WTC11 (cell line): ENCODE measurements at regions not wholly inside any gene's neighbourhood (a gene's known extent, or its start where the extent isn't known, plus 50 kb on each side); places are given as distances from the start of the nearest gene placed in this dataset.
"Not testable (repeated sequence)": the region's sequence is repeated elsewhere in the genome, so short reads cannot be mapped to it uniquely, and the experiment has no call there.

Experiments used
- ATAC-seq: fragments of 200-7000 bp; cut with Tn5 transposase; 2 replicates; pipeline ENCODE4 v1.10.0; 2021; ENCODE audit warnings: mild to moderate bottlenecking, moderate library complexity
- CTCF ChIA-PET: fragments of 300-600 bp; sonication (Branson Sonifier 250); formaldehyde crosslinking; loops from one replicate; lab custom pipeline; 2021; ENCODE audit warnings: antibody characterized with exemption; lab: Charles Lee
- POLR2A ChIA-PET: fragments of 350-600 bp; sonication (Branson Sonifier 250); formaldehyde crosslinking; loops from one replicate; lab custom pipeline; 2021; ENCODE audit warnings: antibody characterized with exemption; lab: Charles Lee
- DNase-seq: peaks from one replicate; pipeline ENCODE4 v3.0.0; 2021; ENCODE audit warnings: low spot score
- H3K27ac Mint-ChIP-seq: 2 replicates; pipeline ENCODE4 v1.8.0; 2021; ENCODE audit warnings: mixed read lengths
- H3K27me3 Mint-ChIP-seq: 2 replicates; pipeline ENCODE4 v1.8.0; 2021; ENCODE audit warnings: low read depth, mild to moderate bottlenecking, moderate library complexity, mixed read lengths
- H3K36me3 Mint-ChIP-seq: 2 replicates; pipeline ENCODE4 v1.8.0; 2021; ENCODE audit warnings: mixed read lengths
- H3K4me1 Mint-ChIP-seq: 2 replicates; pipeline ENCODE4 v1.8.0; 2022; ENCODE audit warnings: mixed read lengths
- H3K4me3 Mint-ChIP-seq: 2 replicates; pipeline ENCODE4 v1.8.0; 2021; ENCODE audit warnings: mild to moderate bottlenecking, moderate library complexity, mixed read lengths
- H3K9me3 Mint-ChIP-seq: 2 replicates; pipeline ENCODE4 v1.8.0; 2021; ENCODE audit warnings: mixed read lengths
- ATF3 ChIP-seq: sonication (generic); formaldehyde crosslinking; conservative IDR thresholded peaks from 2 replicates; pipeline ENCODE4 v1.8.1; 2022; ENCODE audit warnings: mild to moderate bottlenecking, missing genetic modification reagents
- E2F1 ChIP-seq: sonication (generic); formaldehyde crosslinking; IDR thresholded peaks from 2 replicates; pipeline ENCODE4 v1.8.0; 2022; ENCODE audit warnings: mild to moderate bottlenecking, missing genetic modification reagents
- FOXJ3 ChIP-seq: sonication (generic); formaldehyde crosslinking; IDR thresholded peaks from 2 replicates; pipeline ENCODE4 v1.9.0; 2021; ENCODE audit warnings: missing genetic modification reagents, mild to moderate bottlenecking, borderline replicate concordance
- FOXP1 ChIP-seq: sonication (generic); formaldehyde crosslinking; IDR thresholded peaks from 2 replicates; pipeline ENCODE4 v1.8.0; 2022; ENCODE audit warnings: missing genetic modification reagents, mild to moderate bottlenecking, moderate library complexity, borderline replicate concordance
- HMGXB4 ChIP-seq: sonication (generic); formaldehyde crosslinking; IDR thresholded peaks from 2 replicates; pipeline ENCODE4 v1.8.1; 2023; ENCODE audit warnings: mild to moderate bottlenecking, moderate library complexity, missing genetic modification reagents
- IRF1 ChIP-seq: sonication (generic); formaldehyde crosslinking; IDR thresholded peaks from 2 replicates; pipeline ENCODE4 v1.8.0; 2023; ENCODE audit warnings: missing genetic modification reagents
- IRF2 ChIP-seq: sonication (generic); formaldehyde crosslinking; IDR thresholded peaks from 2 replicates; pipeline ENCODE4 v1.8.0; 2022; ENCODE audit warnings: low read depth, missing genetic modification reagents, borderline replicate concordance
- JUN ChIP-seq: sonication (generic); formaldehyde crosslinking; IDR thresholded peaks from 2 replicates; pipeline ENCODE4 v1.8.0; 2023; ENCODE audit warnings: mild to moderate bottlenecking, missing genetic modification reagents
- MAX ChIP-seq: sonication (generic); formaldehyde crosslinking; IDR thresholded peaks from 2 replicates; pipeline ENCODE4 v1.8.0; 2022; ENCODE audit warnings: mild to moderate bottlenecking, missing genetic modification reagents
- MXD4 ChIP-seq: fragments of 250-450 bp; sonication (Bioruptor Pico); IDR thresholded peaks from 2 replicates; pipeline ENCODE4 v1.8.0; 2021; ENCODE audit warnings: mild to moderate bottlenecking, moderate library complexity, borderline replicate concordance
- PRDM15 ChIP-seq: sonication (generic); formaldehyde crosslinking; IDR thresholded peaks from 2 replicates; pipeline ENCODE4 v1.8.0; 2022; ENCODE audit warnings: missing genetic modification reagents
- USF2 ChIP-seq: sonication (generic); formaldehyde crosslinking; IDR thresholded peaks from 2 replicates; pipeline ENCODE4 v1.8.1; 2023; ENCODE audit warnings: mild to moderate bottlenecking, missing genetic modification reagents, moderate library complexity
- ZMAT4 ChIP-seq: fragments of 250-450 bp; sonication (Bioruptor Pico); IDR thresholded peaks from 2 replicates; pipeline ENCODE4 v1.9.0; 2021; ENCODE audit warnings: mild to moderate bottlenecking
- ZNF512 ChIP-seq: sonication (generic); formaldehyde crosslinking; IDR thresholded peaks from 2 replicates; pipeline ENCODE4 v1.8.1; 2022; ENCODE audit warnings: missing genetic modification reagents, borderline replicate concordance
- ZNF671 ChIP-seq: fragments of 250-450 bp; sonication (Bioruptor Pico); IDR thresholded peaks from 2 replicates; pipeline ENCODE4 v1.8.0; 2021; ENCODE audit warnings: mild to moderate bottlenecking

- TF ChIP-seq FOXJ3 (CRISPR knock-in tag) = no peak
- TF ChIP-seq IRF1 (CRISPR knock-in tag) = no peak
- no peak for TF ChIP-seq IRF2 (CRISPR knock-in tag)
- TF ChIP-seq MAX (CRISPR knock-in tag) = no peak
- no peak for TF ChIP-seq MXD4 (CRISPR knock-in tag)
- no peak for TF ChIP-seq FOXP1 (CRISPR knock-in tag)
- TF ChIP-seq JUN (CRISPR knock-in tag) = no peak
- TF ChIP-seq PRDM15 = no peak
- no peak for TF ChIP-seq ZMAT4
- TF ChIP-seq ATF3 (CRISPR knock-in tag) = no peak
- TF ChIP-seq HMGXB4 (CRISPR knock-in tag) = no peak
- TF ChIP-seq E2F1 (CRISPR knock-in tag) = no peak
- TF ChIP-seq, all 79 proteins: peak for 0
These were observed 85.0 kb upstream of the ATF7IP2 start (continued) for GRCh38 chr16:10300905-10301304.

GRCh38 chr16:10301547-10301946 lies 84.3 kb upstream of the ATF7IP2 start:
- ATAC-seq, H3K27me3 Mint-ChIP-seq, H3K36me3 Mint-ChIP-seq, H3K9me3 Mint-ChIP-seq, H3K27ac Mint-ChIP-seq, DNase-seq, H3K4me3 Mint-ChIP-seq, H3K4me1 Mint-ChIP-seq, CTCF ChIA-PET, POLR2A ChIA-PET: not testable (repeated sequence)

- H3K4me1 Mint-ChIP-seq = no peaks in the 10 kb centered on the region
These were observed 79.9 kb upstream of the ATF7IP2 start for GRCh38 chr16:10305912-10306311.

More at GRCh38 chr16:10305912-10306311, 79.9 kb upstream of the ATF7IP2 start:
- peaks cover 2% of the 10 kb centered on the region; the same call in 1 of the 2 replicates for H3K9me3 Mint-ChIP-seq
- ChIA-PET CTCF (interaction anchor here (1.0 kb wide), 1 partner anchor 49 kb away, joined by 3 read pairs; no protein-coding TSS in a partner anchor), POLR2A (no interaction called here)
- no peaks in the 10 kb centered on the region for H3K36me3 Mint-ChIP-seq
- no peak overlapping the region for H3K27ac Mint-ChIP-seq
- TF ChIP-seq IRF1 (CRISPR knock-in tag) (no peak), ZNF512 (CRISPR knock-in tag) (no peak), ZNF671 (CRISPR knock-in tag) (no peak), USF2 (no peak)
- DNase-seq = no peak
- no peak for ATAC-seq
- no peak overlapping the region for H3K4me3 Mint-ChIP-seq
- no peaks in the 10 kb centered on the region for H3K27me3 Mint-ChIP-seq
